ENCODE measurements at regions not wholly inside any gene's neighbourhood (a gene's known extent, or its start where the extent isn't known, plus 50 kb on each side); places are given as distances from the start of the nearest gene placed in this dataset.

DNA sequence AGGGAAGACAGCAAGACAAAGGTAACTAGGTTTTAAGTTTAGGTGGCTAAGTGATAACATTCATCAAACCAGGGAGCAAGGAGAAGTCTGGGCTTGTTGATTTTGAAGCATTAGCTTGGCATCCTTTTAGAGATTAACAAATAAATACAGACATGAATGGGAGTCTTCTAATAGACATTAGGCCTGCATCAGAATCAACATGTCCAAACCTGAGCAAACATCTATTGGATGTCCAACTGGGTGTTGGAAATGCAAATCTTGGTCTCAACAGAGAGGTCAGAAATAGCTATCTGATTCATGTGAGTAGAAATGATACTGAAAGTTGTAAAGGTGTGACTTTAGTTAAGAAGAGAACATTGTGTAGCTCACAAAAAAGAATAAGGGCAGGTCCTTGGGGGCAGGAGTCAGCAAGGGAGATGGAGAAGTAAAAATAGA lies 85.5 kb upstream of the RND3 start:
- no peak for FAIRE-seq

DNA sequence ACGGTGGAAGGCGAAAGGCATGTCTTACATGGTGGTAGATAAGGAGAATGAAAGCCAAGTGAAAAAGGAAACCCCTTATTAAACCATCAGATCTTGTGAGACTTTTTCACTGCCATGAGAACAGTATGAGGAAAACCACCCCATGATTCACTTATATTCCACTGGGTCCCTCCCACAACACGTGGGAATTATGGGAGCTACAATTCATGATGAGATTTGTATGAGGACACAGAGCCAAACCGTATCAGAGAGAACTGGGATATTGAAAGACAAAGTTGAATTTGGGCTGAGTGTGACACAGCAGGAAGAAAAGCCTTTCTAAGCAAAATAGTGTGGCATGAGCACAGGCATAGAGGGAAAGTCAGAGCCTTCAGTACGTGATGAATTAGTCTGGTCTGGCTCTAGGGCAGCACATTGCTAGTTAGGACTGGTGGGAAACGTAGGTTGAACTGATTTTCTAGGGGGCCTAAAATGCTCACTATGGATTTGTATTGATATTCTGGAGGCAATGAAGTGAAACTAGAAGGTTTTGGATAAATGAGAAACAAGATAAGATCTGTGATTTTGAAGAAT lies 84.8 kb upstream of the RND3 start:
- FAIRE-seq, result no peak

DNA sequence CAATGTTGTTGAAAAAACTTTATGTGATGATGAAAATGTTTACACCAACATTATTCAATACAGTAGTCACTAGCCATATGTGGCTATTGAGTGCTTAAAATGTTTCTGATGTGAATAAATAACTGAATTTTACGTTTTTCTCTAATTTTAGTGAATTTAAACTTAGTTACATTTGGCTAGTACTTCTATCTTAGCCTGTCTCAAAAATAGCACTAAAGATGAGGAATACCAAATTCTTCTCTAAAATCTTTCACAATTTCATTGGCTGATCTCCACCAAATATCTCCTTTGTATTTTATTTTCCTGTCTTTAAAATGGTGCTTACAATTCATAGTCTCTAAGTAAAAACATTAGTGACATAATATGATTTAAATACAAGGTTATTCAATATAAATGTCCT lies 83.7 kb upstream of the RND3 start:
- no peak for FAIRE-seq

DNA sequence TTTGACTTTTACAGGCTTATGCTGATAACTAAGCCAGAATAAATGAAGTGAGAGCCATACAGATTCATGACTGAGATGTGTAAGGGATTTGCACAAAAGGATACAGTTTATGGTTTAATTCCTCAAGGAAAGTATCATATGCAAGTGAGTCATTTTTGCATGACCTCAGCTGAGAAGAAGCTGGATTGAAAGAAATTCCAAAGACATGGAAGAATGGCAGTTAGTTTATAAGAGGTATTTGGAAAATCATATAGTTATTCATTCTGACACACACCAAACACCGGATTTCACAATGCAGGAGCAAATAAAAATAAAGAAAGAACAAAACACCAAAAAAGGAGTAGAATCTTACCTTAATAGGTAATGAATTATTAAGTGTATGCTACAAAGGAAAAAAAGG lies 83.2 kb upstream of the RND3 start:
- peak; percentile 23 for FAIRE-seq

DNA sequence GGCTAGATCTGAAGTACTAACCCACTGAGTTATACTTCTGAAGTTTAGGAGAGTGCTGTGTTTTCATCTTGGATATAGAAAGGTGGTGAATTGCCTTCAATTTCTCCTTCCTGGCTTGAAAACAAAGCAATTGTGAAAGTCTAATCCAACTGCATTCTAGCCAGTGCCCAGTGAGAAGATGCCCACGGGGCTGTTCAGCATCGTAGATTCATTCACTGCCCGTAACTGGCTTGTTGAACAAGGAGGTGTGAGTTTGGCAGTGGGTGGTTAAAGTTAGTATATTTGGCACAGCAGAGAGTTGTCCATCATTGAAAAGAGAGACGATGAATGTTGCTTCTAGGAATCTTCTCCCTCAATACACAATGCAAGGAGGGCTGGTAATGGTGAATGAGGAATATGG lies 82.3 kb upstream of the RND3 start:
- FAIRE-seq, result no peak

DNA sequence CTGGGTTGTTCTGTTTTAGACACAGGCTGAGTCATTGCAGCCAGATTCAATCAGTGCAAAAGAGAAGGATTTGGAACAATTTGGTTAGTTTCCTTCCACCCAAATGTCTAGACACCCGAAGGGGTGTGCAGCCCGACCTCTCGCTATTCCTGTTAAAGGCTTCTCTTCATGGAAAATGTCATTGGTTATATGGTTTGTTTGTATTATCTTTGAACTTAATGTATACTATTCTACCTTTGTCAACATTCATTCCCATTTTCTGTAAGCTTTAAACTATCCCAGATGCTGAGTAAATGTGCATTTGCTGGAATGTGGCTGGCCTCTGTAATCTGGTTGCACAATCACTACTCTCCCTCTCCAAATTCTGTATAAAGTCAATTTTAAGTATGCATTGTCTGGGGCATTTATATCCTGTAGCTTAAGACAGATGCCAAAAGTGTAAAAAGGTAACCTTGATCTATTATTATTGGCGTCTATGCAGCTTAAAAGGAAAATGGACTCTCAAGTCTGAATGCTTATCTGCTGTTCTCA lies 80.4 kb upstream of the RND3 start:
- no peak for FAIRE-seq

DNA sequence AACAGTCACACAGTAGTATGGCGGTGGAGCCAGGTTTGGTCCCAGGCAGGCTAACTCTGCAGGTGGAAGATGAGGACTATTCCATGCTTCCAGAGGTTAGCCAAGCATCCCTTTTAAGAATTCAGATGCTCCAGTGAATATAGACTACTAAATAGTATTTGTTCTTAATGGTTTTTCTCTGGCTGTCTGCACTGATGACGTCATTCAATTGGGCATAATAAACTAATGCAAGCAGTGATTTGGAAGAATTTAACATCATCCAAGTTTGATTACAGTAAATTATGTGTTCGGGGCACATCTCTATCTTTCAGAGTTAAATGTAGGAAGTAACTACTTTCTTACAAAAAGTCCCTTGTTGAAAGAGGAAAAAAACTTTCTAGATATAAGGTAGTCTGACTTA lies 78.8 kb upstream of the RND3 start:
- FAIRE-seq, result no peak

DNA sequence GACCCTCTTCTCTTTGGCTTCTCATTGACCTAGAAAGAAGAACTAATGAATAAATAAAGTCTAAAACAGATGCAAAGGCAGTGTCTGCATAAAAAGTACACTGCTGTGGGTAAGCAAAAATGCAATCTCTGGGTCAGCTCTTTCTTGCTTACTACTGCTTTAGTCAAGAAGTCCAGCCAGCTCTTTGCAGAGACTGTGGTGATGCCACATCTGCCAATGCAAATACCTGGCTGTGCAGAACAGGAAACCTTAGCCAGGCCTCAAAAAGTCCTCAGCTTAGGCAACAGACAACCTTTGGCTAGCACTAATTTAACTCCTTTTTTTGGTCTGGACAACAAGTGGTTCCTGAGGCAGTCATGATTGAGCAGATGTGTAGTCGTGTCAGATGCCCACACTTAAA lies 73.6 kb upstream of the RND3 start:
- FAIRE-seq, result no peak

DNA sequence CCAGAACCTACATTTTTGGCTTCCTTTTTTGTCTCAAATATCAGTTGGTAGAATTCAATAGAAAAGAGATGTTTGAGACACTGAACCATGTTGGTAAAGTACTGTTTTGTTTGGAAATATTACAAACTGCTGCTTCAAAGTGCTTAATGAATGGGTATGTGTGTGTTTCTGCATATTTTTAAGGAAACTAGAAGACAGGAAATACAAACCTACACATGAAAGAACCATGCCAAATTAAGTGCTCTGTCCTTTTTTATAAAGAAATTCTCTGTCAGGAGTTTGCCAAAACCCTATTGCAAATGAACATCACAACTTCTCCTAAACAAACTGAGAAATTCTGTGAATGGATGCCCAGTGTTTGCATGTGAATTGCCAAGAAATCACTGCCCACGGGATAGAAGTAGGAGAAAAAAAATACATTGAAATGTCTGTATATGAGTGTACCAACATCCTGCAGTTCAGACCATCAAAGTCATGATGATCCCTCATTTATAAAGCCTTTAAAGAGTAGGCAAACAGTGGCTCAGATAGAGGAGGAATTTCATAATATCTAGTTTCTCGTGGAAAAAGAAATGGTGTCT lies 69.6 kb upstream of the RND3 start:
- no peak for FAIRE-seq

DNA sequence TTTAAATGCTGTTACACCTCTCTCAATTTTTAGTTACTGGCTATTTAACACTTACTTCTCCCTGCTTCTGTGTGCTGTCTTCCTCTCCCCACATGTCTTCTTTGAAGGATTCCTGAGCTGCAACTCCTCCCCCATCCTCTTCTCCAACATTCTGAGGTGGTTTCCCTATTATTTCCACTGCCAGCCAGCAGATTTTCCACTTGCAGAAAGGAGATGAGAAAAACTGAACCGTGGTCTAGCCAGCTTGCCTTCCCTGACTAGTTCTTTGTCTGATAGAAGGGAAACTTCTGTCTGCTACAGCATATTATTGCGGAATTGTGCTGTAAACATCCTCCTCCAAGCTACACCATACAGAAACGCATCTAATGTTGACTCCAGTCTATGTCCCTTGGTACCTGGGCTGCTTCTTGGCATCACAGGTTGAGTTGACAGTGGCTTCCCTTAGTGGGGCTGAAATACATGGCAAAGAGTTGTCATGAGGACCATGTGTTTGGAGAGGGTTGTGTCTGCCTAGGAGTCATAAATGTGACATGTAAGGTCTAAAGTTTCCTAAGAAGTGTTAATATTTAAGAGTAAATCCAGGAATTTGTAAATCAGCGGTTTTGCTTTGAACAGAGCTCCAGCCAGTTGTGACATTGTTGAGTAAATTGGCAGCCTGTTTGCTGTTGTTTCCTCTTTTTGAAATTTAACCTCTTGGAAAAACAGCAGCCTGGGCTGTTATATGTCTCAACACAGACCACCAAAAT lies 68.3 kb upstream of the RND3 start:
- FAIRE-seq, result peak; percentile 72

DNA sequence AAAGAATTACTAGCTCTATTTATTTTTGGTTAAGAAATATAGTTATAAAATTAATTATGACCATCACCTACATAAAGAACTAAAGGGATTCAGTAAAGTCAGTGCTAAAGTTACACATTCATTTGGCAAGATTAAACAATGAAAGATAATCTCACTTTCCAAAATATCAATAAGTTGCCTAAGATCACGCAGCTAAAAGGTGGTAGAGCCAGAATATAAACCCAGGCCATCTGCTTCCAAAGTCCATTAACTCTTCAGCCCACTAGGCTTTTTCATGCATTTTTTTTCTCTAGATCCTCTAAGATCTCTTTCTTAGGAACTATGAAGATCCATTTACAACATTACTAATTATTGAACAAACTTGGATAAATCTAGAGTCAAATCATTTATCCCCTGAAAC lies 66.6 kb upstream of the RND3 start:
- FAIRE-seq, result no peak

DNA sequence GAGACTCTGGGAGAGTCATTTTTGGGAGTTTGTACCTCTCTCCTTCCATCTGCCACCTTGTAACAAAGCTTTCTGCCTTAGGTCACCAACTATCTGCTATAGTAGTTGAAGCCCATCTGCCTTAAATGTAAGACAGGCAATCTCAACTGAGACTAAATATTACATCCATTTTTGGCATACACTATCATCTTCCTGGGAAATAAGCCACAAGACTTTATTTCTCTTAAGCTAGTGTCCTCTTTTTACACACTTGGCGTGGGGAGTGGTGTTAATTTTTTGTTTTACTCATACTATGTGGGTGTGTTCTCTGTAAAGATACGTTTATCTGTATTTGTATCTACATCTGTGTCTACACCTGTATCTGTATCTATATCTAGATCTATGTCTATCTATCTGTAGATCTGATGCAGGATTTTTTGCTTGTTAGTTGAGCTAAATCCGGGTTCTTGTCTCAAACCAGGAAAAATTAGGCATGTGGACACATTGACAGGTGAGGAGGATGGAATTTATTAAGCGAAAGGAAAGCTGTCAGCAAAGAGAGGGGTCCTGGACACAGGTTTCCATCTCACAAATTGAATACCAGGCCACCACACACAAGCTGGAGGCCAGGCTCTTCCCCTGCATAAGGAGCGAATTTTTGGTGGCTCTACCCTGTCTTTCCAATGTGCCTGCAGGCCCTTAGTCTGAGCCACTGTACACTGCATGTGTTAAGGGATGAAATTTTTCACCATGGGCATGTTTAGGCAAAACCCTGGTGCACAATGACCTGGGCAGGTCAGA lies 64.8 kb upstream of the RND3 start:
- no peak for FAIRE-seq

DNA sequence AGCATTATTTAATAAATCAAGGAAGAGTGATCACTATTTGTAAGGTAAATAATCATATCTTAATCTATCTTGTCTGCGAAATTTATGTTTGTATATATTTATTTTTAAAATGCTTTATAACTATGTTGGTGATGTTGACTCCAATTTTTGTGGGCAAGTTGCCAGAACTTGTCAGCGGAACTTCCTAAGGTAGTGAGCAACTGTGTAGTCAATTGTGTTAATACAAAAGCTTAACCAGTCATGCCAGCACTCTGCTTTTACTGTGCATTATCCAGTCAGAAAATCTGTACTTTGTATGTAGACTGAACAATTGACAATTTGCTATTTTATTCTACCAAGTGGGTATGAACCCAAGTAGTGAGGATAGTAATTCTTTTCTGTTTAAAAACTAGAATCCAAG lies 61.9 kb upstream of the RND3 start:
- FAIRE-seq, result no peak

DNA sequence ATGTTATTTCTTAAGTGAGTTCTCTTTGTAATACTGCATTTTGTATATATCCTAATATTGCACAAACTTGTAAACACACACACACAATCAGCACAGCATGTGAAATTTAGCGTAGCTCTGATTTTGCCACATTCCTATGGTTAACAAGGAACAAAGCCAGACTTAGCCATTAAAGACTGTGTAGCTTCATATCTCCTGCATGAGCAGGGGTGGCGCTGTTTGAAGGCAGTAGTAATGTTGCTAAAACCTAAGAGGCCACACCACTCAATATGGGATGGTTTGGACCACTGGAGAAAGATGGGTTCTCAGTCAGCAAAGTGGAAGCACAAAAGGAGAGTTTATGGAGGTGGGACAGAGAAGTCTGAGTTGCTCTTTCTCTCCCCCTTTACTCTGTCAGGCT lies 61.1 kb upstream of the RND3 start:
- FAIRE-seq, result no peak

DNA sequence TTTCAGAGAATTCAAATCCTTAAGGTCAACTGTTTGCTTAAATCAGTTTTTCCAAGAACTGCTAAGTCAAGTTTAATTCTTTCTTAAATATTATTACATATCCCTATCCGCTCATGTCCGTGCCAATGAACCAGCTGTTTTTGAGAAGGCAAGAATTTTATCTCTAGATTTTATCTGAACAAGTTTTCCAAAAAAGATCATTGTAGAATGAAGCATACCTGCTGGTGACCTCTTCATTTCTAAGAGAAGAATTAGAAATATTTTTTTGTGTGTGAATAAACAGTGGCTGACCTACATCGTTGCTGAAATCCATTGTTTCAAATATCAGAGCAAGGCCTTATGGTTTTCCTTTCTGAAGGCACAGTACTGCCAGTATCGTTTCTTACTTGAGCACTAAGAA lies 58.4 kb upstream of the RND3 start:
- no peak for FAIRE-seq

DNA sequence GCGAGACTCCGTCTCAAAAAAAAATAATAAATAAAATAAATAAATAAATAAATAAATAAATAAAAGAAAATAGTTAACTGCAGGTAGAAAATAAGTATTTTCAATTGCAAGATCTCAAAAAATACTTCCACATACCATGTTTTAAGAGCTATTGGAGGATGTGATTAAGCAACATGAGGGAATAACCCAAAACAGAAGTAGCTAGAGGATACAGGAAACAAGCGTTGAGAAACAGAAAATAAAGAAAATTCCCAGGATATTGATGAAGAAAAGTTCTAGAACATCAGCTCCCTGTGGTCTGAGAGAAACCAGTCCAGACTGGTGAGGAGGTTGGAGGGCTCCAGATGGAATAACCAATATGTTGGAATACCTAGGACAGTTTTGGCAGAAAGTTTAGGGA lies 57.3 kb upstream of the RND3 start:
- FAIRE-seq, result no peak

DNA sequence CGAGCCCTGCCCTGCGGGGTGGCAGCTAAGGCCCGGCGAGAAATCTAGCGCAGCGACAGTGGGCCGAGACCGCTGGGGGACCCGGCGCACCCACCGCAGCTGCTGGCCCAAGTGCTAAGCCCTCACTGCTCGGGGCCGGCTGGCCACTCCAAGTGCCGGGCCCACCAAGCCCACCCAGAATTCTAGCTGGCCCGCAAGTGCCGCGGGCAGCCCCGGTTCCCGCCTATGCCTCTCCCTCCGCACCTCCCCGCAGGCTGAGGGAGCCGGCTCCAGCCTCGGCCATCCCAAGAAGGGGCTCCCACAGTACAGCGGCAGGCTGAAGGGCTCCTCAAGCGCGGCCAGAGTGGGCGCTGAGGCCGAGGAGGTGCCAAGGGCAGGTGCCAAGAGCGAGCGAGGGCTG lies 55.2 kb upstream of the RND3 start:
- no peak for FAIRE-seq

DNA sequence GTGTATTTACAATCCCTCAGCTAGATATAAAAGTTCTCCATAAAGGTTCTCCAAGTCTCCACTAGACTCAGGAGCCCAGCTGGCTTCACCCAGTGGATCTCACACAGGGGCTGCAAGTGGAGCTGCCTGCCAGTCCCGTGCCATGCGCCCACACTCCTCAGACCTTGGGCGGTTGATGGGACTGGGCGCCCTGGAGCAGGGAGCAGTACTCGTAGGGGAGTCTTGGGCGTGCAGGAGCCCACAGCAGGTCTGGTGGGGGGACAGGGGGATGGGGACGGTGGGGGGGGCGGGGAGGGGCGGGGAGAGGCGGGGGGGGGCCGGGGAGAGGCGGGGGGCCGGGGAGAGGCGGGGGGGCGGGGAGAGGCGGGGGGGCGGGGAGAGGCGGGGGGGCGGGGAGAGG lies 54.7 kb upstream of the RND3 start:
- FAIRE-seq, result no peak

DNA sequence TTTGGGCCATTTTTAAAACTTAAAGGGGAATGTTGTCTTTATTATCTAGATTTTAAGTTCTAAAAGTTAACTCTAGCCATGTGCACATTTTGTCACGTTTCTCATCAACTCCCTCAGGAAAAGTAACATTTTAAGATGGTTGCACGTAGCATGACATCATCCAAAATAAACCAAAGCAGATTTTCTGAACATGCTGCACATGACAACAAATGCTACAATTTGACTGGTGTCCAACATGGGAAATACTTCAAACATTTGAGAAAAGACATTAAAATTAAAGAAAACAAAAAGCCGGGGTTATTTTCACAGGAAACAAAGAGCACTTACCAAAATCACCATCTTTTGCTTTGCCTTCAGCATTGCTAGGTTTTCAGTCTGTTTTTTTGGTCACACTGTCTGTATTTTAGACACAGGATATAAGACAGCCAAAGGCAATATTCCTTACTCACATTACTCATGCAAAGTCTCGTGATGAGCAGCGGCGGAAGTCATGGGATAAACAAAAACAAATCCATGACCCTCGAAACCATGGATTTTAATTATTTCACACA lies 51.3 kb upstream of the RND3 start:
- FAIRE-seq, result peak; percentile 98

Data from endometrium (tissue), 2 donors.